GM18502 (cell line): ENCODE measurements at regions not wholly inside any gene's neighbourhood (a gene's known extent, or its start where the extent isn't known, plus 50 kb on each side); places are given as distances from the start of the nearest gene placed in this dataset.
A peak's percentile ranks its signal among the peaks of the same experiment; 100 is the strongest.
"Not testable (repeated sequence)": the region's sequence is repeated elsewhere in the genome, so short reads cannot be mapped to it uniquely, and the experiment has no call there.

ENCODE experiments used
- ATAC-seq: cut with Tn5 transposase; IDR thresholded peaks from one replicate; pipeline ENCODE4 v1.9.1; 2021; ENCODE audit warnings: mild to moderate bottlenecking; ENCODE audit not compliant: unreplicated experiment, poor library complexity

DNA sequence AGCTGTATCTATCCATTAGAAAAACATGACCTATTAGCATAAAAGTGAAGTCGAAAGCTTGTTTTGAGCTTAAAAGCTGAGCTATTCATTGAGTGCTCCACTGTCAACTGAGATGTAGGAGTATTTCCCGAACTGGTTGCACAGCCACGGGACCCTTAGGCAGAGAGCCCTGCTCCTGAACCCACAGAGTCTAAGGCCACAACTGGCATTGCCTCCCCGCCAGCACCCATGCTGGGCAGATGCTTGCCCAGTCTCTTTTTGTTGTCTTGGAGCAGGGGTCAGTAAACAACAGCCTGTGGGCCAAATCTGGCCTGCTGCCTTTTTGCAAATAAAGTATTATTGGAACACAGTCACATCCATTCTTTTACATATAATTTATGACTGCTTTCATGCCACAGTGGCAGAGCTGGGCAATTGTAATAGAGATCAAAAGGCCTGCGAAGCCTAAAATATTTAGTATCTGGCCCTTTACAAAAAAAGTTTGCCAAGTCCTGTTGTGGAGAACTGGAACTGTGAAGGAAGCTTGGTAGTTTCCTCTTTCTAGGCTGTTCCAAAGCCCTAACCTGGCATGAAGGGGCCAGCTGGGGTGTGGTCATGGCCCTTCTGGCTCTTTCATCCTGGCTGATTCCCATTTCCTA lies 58.4 kb upstream of the WAPL start:
- ATAC-seq: no peak

DNA sequence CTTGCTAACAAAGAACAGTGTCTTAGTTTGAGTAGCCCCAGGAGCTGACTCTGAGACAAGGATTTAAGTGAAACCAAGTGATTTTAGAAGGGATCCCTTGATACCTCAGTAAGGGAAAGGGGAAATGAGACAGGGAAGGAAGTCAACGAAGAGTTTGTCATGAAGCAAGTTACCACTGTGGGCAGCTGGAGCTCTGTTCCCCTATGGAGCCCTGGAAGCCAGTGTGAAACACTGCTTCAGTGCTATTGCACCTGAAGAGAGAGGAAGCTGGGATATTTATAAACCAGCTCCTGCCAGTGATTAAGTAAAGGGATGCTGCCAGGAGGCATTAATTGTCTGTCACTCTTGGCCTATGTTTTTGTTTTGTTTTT lies 58.9 kb upstream of the WAPL start:
- no peak for ATAC-seq

DNA sequence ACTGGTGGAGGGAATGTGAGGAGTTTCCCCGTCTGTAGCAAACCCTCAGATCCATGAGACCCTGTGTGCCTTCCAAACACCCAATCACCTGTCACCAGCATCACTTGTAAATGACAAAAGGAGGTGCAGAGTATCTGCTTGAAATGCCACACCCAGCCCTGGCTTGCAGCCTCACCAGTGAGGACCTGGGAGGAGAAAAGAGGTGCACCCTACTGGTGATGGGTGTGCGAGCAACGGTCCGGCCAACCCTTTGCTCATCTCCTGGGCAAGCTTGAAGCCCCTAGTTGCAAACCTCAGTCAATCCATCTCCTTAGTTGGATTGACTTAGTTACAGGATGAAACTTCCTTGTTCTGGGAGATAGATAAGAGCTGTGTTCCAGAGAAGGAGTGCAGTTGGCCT lies 62.4 kb upstream of the WAPL start:
- peak; percentile 84 for ATAC-seq

DNA sequence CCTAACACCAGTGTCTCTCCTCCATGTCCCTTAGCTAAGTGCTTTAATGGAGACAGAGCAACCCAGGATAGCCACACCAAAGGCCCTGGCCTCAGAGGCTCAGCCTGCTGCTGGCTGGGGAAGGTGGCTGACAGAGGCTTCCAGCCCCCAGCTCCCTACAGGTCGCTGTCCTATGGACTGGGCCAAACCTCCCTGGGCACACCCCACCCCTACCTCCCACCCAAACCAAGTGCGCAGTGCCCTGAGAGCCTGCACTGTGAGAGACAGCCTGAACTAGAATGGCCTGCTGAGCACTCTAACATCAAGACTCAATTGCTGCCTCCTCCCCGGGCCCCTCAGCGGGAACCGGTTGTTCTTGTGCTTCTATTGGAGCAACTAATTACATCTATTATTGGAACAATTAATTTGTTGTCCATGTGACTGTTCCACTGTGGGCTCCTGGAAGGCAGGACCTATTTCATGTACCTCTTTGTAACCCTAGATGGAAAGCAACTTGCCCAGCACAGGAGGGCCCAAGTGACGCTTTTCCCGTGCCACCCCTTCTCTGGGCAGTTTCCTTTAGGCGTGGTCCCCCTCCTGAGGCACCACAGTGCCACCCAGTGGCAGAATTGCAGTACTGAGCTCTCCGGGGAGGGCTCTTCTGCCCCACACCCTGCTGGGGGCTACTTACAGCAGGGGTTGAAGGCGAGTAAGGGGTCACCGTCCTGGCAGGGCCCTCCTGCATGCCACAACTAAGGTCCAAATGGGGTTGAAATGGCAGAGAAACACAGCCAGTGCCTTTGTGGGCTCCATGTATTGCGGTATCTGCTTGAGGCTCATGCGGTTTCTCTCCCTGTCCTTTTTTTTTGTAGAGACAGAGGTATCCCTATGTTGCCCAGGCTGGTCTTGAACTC lies 63.7 kb upstream of the WAPL start:
- peak; percentile 86 for ATAC-seq

GRCh38 chr10:86586516-86586915 lies 64.9 kb upstream of the WAPL start:
- ATAC-seq: no peak

GRCh38 chr10:86588781-86589180 lies 65.6 kb upstream of the OPN4 start:
- ATAC-seq: not testable (repeated sequence)

DNA sequence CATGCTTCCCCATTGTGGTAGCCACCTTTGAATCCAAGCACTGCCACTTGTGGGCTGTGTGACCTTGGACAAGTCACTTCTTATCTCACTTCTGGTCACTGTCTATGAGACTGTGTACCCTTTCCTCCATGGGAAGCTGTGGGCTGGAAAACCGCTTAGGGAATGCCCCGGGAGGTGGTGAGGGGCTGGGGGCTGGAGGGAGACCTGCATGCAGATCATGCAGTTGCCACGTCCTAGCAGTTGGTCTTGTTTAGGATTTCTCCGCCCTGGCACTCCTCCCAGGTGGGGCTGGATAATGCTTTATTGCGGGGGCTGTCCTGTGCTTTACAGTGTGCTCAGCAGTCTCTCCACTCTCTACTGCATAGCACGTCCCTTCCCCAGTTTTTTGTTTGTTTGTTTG lies 62.9 kb upstream of the OPN4 start:
- no peak for ATAC-seq

- ATAC-seq: no peak
These were observed 61.9 kb upstream of the OPN4 start for GRCh38 chr10:86592413-86592812.

- no peak for ATAC-seq
These were observed 59.8 kb upstream of the OPN4 start for GRCh38 chr10:86594535-86594934.

DNA sequence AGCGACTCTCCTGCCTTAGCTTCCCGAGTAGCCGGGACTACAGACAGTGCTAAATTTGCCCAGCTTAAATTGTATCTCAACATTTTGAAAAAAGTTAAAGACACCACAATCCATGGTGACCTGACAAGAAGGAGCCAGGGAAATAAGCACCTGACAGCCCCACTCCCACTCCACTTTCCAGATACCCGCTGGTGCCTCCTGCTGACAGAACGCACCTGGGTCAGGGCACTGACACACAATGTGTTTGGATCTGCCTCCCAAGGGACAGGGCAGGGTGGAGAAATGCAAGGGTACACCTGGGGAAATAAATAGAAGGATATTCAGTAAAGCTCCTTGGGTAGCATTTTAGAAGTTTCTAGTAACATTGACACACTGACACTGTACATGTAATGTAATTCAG lies 58.9 kb upstream of the OPN4 start:
- no peak for ATAC-seq

DNA sequence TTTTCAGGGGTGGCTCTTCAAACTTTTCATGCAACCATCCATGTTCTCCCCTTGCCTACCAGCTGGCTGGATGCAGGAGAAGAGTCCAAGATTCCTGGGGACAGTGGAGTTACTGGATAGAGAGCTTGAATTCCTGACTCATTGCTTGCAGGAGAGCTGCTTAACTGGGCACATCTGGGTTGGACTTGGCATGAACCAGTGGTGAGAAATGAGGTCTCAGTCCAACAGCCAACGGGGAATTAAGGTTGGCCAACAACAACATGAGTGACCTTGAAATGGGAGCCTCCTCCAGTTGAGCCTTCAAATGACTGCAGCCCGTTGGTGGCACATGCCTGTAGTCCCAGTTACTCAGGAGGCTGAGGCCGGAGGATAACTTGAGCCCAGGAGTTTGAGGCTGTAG lies 58.1 kb upstream of the OPN4 start:
- ATAC-seq: no peak

DNA sequence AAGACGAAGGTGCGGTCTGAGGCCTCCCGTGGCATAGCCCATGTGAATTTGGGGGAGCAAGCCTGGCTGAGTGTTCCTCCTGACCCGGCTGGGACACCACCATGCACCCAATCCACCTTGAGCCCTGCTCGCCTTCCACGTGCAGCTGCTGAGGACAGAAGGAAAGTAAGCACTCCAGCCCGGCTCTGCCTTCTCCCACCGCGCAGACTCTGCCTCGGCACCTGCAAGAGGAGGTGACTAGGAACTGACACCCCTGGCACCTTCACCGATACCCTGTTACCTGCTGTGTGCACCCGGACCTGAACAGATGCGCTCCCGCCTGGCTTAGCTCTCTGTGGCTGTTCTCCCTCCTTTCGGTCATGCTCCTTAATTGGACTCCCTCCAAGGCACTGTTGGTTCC lies 57.0 kb upstream of the OPN4 start:
- no peak for ATAC-seq

DNA sequence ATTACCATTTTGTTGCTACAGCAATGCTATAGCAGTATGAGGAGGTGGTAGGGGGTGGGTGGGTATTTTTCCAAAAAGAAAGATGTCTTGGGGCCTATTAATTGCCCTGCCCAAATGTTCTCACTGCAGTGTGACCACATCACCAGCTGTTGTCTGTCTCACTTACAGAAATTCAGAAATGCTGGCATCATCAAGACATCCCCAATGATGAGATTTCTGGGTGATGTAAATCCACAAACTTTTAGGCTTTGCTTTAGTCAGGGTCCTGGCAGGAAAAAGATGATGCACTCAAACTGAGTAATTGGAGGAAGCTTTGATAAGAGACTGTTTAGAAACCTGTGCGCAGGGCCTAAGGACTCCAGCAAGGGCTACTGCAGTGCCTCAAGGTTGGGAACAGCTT lies 56.2 kb upstream of the OPN4 start:
- no peak for ATAC-seq

- no peak for ATAC-seq
These were observed 55.3 kb upstream of the OPN4 start for GRCh38 chr10:86599041-86599440.

- peak; percentile 92 for ATAC-seq
These were observed 54.6 kb upstream of the OPN4 start for GRCh38 chr10:86599729-86600128.

- ATAC-seq: no peak
These were observed 54.1 kb upstream of the OPN4 start for GRCh38 chr10:86600296-86600695.

GRCh38 chr10:86601956-86602602 lies 52.3 kb upstream of the OPN4 start:
- ATAC-seq: no peak

GRCh38 chr10:86603256-86603655 lies 51.1 kb upstream of the OPN4 start:
- ATAC-seq: no peak
